Neuron (in vitro differentiated cells): ENCODE measurements at regions not wholly inside any gene's neighbourhood (a gene's known extent, or its start where the extent isn't known, plus 50 kb on each side); places are given as distances from the start of the nearest gene placed in this dataset.
"Not testable (repeated sequence)": the region's sequence is repeated elsewhere in the genome, so short reads cannot be mapped to it uniquely, and the experiment has no call there.

Source experiments
- H2AFZ ChIP-seq: one replicate; pipeline ENCODE4 v1.6.1; 2013; ENCODE audit warnings: low read depth, mild to moderate bottlenecking, inconsistent platforms, low read length, moderate library complexity
- H3K27me3 ChIP-seq: one replicate; pipeline ENCODE4 v1.6.1; 2013; ENCODE audit warnings: low read length; ENCODE audit not compliant: insufficient read depth
- H3K36me3 ChIP-seq: one replicate; pipeline ENCODE4 v1.6.1; 2013; ENCODE audit warnings: low read length; ENCODE audit not compliant: insufficient read depth
- H3K4me1 ChIP-seq: one replicate; pipeline ENCODE4 v1.6.1; 2013; ENCODE audit warnings: low read length; ENCODE audit not compliant: insufficient read depth
- H3K4me3 ChIP-seq: 2 replicates; pipeline ENCODE4 v1.5.1; 2013; ENCODE audit warnings: mild to moderate bottlenecking, low read length, moderate library complexity
- H3K9me3 ChIP-seq: one replicate; pipeline ENCODE4 v1.6.1; 2013; ENCODE audit warnings: low read length

GRCh38 chr19:20272627-20273010 is 105.6 kb downstream of the ZNF486 start:
- not testable (repeated sequence) for H2AFZ ChIP-seq, H3K4me3 ChIP-seq, H3K36me3 ChIP-seq, H3K27me3 ChIP-seq, H3K4me1 ChIP-seq, H3K9me3 ChIP-seq

- not testable (repeated sequence) for H3K4me3 ChIP-seq, H2AFZ ChIP-seq, H3K27me3 ChIP-seq, H3K4me1 ChIP-seq, H3K9me3 ChIP-seq, H3K36me3 ChIP-seq
Observed at GRCh38 chr19:20271927-20272626, 105.1 kb downstream of the ZNF486 start.

DNA sequence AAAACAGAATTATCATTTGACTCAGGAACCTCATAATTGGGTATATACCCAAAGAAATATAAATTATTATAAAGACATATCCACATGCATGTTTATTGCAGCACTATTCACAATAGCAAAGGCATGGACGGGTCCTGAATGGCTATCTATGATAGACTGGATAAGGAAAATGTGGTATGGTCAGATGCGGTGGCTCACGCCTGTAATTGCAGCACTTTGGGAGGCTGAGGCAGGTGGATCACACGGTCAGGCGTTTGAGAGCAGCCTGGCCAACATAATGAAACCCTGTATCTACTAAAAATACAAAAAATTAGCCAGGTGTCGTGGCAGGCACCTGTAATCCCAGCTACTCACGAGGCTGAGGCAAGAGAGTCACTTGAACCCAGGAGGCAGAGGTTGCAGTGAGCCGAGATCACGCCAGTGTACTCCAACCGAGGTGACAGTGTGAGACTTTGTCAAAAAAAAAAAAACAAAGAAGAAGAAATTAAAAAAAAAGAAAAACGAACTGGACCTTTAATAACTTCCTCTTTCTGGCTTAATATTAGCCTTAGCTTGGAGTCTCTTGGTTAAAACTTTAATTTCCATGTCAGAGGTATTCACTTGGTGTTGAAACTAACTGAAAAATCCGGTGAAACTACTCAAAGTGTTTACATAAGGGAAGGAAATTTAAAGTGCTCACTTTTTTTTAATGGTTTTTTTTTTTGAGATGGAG is 104.4 kb downstream of the ZNF486 start:
- Histone ChIP-seq H3K9me3 (no peaks in the 10 kb centered on the region), H3K4me3 (no peak overlapping the region), H3K4me1 (no peaks in the 10 kb centered on the region), H3K36me3 (no peaks in the 10 kb centered on the region), H2AFZ (no peak overlapping the region), H3K27me3 (no peaks in the 10 kb centered on the region)

GRCh38 chr19:20269461-20269860 is 102.4 kb downstream of the ZNF486 start:
- Histone ChIP-seq H2AFZ (no peak overlapping the region), H3K27me3 (no peaks in the 10 kb centered on the region), H3K4me3 (no peak overlapping the region), H3K36me3 (no peaks in the 10 kb centered on the region), H3K9me3 (no peaks in the 10 kb centered on the region), H3K4me1 (no peaks in the 10 kb centered on the region)

DNA sequence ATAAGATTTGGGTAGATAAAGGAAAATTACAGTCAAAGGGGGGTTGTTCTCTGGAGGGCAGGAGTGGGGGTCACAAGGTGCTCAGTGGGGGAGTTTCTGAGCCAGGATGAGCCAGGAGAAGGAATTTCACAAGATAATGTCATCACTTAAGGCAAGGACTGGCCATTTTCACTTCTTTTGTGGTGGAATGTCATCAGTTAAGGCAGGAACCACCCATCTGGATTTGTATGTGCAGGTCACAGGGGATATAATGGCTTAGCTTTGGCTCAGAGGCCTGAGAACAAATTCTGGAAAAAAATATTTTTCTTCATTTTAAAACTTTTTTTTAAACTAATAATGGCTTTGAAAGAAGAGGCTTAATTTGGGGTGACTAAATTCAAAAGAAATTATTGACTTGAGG is 94.5 kb downstream of the ZNF486 start:
- H3K4me3 ChIP-seq, H3K4me1 ChIP-seq, H2AFZ ChIP-seq, H3K36me3 ChIP-seq, H3K27me3 ChIP-seq, H3K9me3 ChIP-seq: not testable (repeated sequence)

- H2AFZ ChIP-seq, H3K4me3 ChIP-seq, H3K9me3 ChIP-seq, H3K27me3 ChIP-seq, H3K36me3 ChIP-seq, H3K4me1 ChIP-seq: not testable (repeated sequence)
Observed at GRCh38 chr19:20260738-20261137, 93.7 kb downstream of the ZNF486 start.

- no peaks in the 10 kb centered on the region for H3K4me1 ChIP-seq
- H2AFZ ChIP-seq, result no peak overlapping the region
- no peak overlapping the region for H3K4me3 ChIP-seq
- no peaks in the 10 kb centered on the region for H3K36me3 ChIP-seq
- H3K27me3 ChIP-seq, result no peaks in the 10 kb centered on the region
- no peaks in the 10 kb centered on the region for H3K9me3 ChIP-seq
Observed at GRCh38 chr19:20259615-20260014, 92.6 kb downstream of the ZNF486 start.

GRCh38 chr19:20256606-20257005 is 89.6 kb downstream of the ZNF486 start:
- Histone ChIP-seq H3K9me3 (no peaks in the 10 kb centered on the region), H3K36me3 (no peaks in the 10 kb centered on the region), H2AFZ (no peak overlapping the region), H3K4me3 (no peak overlapping the region), H3K4me1 (no peaks in the 10 kb centered on the region), H3K27me3 (no peaks in the 10 kb centered on the region)

- no peaks in the 10 kb centered on the region for H3K27me3 ChIP-seq
Observed at GRCh38 chr19:20254121-20254520, 87.1 kb downstream of the ZNF486 start.

GRCh38 chr19:20252613-20253012 is 85.6 kb downstream of the ZNF486 start:
- H3K27me3 ChIP-seq, result no peaks in the 10 kb centered on the region
- no peak overlapping the region for H2AFZ ChIP-seq
- no peak overlapping the region for H3K4me3 ChIP-seq
- H3K36me3 ChIP-seq, result no peaks in the 10 kb centered on the region
- H3K4me1 ChIP-seq, result no peaks in the 10 kb centered on the region
- H3K9me3 ChIP-seq, result no peaks in the 10 kb centered on the region

More at GRCh38 chr19:20254121-20254520, 87.1 kb downstream of the ZNF486 start:
- Histone ChIP-seq H3K4me1 (no peaks in the 10 kb centered on the region), H3K36me3 (no peaks in the 10 kb centered on the region), H2AFZ (no peak overlapping the region), H3K4me3 (no peak overlapping the region), H3K9me3 (no peaks in the 10 kb centered on the region)

DNA sequence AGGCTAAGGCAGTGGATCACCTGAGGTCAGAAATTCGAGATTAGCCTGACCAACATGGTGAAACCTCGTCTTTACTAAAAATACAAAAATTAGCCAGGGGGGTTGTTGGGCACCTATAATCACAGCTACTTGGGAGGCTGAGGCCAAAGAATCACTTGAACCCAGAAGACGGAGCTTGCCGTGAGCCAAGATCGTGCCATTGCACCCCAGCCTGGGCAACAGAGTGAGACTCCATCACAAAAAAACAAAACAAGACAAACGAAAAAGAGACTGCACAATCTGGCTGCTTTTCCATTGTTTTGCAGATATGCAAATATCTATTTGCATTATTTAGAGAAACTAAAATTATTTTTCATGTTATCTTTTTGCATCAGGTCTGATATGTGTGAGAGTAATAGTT is 83.6 kb downstream of the ZNF486 start:
- no peak overlapping the region for H3K4me3 ChIP-seq
- no peak overlapping the region for H2AFZ ChIP-seq
- H3K4me1 ChIP-seq, result no peaks in the 10 kb centered on the region
- no peaks in the 10 kb centered on the region for H3K36me3 ChIP-seq
- H3K27me3 ChIP-seq, result no peaks in the 10 kb centered on the region
- H3K9me3 ChIP-seq, result no peaks in the 10 kb centered on the region

- Histone ChIP-seq H3K4me1 (no peaks in the 10 kb centered on the region), H2AFZ (no peak overlapping the region), H3K36me3 (no peaks in the 10 kb centered on the region), H3K9me3 (no peaks in the 10 kb centered on the region), H3K4me3 (no peak overlapping the region), H3K27me3 (no peaks in the 10 kb centered on the region)
Observed at GRCh38 chr19:20250121-20250520, 83.1 kb downstream of the ZNF486 start.
